GM18520 (cell line): ENCODE measurements at regions not wholly inside any gene's neighbourhood (a gene's known extent, or its start where the extent isn't known, plus 50 kb on each side); places are given as distances from the start of the nearest gene placed in this dataset.
A peak's percentile ranks its signal among the peaks of the same experiment; 100 is the strongest.
"Not testable (repeated sequence)": the region's sequence is repeated elsewhere in the genome, so short reads cannot be mapped to it uniquely, and the experiment has no call there.

ENCODE experiments used
- ATAC-seq: cut with Tn5 transposase; IDR thresholded peaks from one replicate; pipeline ENCODE4 v1.9.1; 2021; ENCODE audit not compliant: unreplicated experiment

DNA sequence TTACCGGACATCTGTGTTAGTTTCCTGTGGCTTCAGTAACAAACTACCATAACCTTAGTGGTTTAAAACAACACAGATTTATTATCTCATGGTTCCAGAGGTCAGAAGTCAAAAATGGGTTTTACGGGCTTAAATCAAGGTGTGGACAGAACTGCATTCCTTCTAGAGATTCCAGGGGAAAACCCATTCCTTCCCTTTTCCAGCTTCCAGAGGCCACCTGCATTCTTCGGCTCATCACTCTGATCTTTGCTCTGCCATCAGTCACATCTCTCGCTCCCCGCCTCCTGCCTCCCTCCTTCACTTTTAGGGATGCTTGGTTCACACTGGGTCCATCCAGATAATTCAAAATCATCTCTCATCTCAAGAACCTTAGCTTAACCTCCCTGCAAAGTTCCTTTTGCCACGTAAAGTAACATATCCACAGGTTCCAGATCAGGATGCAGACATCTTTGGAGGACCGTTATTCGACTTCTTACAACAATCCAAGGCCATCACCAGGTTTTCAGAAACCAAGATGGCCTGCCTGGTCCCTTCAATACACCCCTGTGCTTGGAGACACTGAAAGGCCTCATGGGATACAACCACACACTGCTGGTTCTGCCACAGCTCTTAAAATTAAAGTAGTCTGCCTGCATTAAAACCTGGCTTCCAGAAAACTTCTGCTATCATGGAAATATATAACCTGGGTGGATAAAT lies 225.9 kb upstream of the MYO3A start:
- ATAC-seq = no peak

DNA sequence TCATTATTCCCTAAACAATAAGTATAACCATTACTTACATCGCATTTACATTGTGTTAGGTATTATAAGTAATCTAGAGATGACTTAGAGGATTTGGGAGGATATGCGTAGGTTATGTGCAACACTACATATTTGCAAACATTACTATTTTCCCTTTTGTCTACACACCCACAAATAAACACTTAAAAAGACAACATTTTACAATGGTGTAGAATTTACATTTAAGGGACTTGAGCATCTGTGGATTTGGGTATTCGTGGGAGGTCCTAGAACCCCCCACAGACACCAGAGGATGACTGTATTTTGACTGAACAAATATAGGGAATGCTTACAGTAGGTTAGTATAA lies 220.2 kb upstream of the MYO3A start:
- ATAC-seq = no peak

DNA sequence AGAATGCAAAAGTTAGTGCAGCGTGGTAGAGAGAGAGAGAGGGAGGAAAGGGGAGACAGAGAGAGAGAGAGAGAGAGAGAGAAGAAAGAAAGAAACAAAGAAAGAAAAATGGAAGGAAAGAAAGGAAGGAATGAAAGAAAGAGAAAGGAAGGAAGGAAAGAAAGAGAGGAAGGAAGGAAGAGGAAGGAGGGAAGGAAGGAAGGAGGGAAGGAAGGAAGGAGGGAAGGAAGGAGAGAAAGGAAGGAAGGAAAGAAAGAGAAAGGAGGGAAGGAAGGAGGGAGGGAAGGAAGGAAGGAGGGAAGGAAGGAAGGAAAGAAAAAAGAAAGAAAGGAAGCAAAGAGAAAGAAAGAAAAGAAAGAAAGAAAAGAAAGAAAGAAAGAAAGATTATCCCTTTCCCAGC lies 209.8 kb upstream of the MYO3A start:
- ATAC-seq = no peak

DNA sequence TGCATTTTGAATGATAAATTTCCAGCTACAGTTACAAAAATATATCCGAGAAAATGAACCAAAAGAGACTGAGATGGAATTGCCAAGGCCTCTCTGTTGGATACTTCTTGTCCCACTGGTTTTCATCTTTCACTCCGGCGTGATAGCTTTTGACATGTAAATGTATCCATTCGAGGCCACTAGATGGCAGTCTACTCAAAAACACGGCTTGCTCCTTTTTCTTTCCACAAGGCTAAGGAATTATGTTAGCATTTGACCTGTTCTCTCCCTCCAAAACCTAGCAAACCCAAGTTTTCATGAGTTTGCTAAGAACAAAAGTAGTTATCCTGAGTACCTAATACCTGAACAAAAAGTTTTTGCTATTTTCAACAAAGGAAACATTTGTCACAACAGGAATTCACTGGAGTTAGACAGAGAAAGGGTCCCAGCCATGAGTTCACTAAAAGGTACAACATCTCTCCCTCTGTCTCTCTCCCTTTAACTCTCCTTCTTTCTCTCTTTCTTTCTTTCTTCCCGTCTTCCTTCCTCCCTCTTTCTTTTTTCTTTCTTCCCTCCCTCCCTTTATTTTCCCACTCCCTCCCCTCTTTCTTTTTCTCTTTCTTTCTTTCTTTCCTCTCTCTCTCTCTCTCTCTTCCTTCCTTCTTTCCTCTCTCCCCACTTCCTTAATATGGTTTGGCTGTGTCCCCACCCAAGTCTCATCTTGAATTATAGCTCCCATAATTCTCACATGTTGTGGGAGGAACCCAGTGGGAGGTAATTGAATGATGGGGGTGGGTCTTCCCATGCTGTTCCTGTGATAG lies 207.9 kb upstream of the MYO3A start:
- ATAC-seq = peak; percentile 52

DNA sequence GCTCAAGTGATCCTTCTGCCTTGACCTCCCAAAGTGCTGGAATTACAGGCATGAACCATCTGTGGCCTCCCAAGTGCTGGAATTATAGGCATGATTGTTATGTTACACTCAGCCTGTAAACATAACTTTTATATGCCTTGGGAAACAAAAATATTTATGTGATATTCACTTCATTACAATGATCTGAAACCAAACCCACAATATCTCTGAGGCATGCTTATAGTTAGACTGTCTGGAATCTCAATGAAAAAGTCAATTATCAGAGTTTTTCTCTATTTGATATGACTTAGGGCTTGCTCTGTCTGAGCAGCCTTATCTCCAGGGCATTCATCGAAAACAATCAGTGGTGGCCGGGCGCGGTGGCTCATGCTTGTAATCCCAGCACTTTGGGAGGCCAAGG lies 195.3 kb upstream of the MYO3A start:
- no peak for ATAC-seq

DNA sequence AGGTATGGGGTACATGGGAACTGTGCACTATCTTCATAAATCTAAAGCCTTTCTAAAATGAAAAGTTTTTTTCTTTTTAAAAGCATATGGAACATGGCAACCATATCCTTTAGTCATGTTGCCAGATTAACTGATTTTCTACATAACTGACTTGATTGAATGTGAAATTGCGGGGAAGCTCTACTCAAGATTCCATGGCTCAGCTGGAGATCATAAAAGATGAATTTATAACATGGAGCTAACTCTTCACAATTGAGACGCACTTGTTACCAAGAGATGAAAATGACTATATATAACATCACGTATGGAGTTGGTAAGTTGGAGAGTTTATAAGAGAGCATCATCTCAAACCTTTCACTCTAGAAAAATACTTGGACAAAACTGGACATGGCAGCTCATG lies 190.2 kb upstream of the MYO3A start:
- ATAC-seq = no peak

DNA sequence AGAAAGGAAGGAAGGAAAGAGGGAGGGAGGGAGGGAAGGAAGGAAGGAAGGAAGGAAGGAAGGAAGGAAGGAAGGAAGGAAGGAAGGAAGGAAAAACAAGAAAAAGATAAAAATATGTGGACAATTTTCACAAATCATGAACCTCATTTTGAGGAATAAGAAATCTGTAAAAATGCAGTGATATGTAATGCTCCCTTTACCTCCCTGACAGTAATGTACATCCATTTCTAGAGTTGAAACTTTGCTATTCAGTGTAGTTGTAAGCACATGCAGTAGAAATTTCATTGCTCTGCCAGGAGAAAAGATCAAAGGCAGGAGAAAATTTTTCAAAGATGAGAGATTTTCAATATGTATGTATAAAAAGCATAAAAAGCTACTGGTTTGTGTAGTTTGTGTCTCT lies 189.5 kb upstream of the MYO3A start:
- no peak for ATAC-seq

DNA sequence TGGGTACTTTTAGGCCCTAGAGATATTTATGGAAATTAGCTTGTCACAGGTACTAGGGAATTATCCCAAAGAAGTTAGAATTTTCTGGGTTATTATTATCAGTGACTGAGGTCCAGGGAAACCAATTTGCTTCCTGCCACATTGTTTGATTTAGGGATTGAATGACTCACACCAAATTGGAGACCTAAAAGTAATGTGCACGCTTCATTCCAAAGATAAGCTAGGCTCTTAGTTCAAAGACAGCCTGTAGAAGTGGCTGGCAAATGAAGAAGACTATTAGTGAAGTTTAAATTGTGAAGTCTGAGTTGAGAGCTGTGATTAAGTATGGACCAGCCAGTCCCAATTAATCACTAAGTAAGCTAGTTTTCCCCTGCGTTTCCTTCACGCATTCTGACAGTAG lies 188.1 kb upstream of the MYO3A start:
- ATAC-seq = no peak

DNA sequence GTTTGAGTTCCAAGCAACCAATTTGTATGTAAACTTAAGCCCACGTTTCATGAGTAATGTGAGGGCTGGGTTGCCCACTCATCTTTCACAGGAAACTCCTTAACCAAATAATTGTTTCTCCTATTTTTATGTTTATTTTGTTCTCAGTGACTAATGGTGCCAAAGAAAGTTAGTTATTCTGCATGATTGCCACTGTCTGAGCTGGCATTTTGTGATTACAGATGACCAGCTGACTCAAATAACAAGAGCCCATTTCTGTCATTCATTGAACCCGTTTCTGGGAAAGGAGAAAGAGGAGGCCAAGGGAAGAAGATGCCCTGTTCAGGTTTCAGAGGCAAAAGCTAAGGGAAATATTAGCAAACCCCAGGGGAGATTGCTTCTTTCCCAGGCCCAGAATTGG lies 186.9 kb upstream of the MYO3A start:
- no peak for ATAC-seq

DNA sequence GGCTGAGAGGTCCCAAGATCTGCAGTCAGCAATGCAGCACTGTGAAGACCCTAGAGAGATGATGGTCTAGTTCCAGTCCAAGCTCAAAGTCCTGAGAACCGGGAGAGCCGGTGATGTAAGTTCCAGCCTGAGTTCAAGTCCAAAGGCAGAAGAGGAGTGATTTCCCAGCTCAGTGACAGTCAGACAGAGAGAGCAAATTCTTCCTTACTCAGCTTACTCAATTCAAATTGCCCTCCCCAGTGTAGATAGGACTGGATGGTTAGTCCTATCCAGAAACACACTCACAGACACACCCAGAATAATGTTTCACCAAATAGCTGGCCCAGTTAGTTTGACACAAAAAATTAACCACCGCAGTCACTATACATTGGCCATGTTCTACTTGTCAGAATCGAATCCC lies 185.5 kb upstream of the MYO3A start:
- ATAC-seq = no peak

DNA sequence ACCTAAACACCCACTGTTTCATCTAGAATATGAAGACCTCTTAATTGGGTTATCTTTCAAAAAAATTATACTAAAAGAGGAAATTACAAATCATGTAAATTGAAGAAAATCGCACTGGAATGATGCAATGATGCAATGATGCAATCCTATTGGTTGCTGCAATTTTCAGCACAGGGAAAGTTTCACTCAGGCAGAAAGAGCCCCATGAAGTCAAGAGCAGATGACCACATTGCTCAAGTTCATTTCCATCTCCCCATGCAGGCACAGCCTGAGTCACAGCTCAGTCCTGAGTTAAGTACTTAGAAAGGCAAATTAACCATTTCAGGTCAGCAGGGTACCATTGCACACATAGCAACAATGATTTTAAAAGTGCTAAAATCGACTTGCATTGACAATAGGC lies 180.3 kb upstream of the MYO3A start:
- no peak for ATAC-seq

DNA sequence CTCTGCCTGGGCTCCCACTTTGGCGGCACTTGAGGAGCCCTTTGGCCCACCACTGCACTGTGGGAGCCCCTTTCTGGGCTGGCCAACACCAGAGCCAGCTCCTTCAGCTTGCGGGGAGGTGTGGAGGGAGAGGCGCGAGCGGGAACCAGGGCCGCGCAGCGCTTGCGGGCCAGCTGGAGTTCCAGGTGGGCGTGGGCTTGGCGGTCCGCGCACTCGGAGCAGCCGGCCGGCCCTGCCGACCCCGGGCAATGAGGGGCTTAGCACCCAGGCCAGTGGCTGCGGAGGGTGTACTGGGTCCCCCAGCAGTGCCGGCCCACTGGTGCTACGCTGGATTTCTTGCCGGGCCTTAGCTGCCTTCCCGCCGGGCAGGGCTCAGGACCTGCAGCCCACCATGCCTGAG lies 178.2 kb upstream of the MYO3A start:
- ATAC-seq = not testable (repeated sequence)

DNA sequence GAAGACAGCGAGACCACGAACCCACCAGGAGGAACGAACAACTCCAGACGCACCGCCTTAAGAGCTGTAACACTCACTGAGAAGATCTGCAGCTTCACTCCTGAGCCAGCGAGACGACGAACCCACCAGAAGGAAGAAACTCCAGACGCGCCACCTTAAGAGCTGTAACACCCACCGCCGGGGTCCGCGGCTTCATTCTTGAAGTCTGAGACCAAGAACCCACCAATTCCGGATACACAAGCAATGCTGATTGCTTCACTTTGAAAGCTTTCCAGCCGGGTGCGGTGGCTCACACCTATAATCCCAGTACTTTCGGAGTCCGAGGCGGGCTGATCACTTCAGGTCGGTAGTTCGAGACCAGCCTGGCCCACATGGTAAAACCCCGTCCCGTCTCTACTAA lies 177.2 kb upstream of the MYO3A start:
- ATAC-seq = no peak

DNA sequence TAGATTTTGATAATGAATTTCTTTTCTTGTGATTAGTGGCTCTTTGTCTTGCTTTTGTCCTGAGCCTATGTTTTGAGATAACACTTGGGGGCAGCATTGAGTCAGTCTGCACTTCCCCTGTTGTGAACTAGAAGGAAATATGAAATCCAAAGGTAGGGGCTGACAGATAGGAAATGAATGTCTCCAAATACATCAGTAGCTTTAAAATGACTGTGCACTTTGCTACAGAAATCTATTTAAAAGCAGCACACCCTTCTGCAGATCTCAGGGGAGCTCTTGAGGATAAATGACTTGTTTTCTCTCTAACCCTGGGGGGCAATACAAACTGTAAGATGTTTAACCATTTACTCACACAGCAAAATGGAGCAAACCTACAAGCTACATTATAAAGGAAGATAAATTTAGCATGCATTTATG lies 176.0 kb upstream of the MYO3A start:
- no peak for ATAC-seq

DNA sequence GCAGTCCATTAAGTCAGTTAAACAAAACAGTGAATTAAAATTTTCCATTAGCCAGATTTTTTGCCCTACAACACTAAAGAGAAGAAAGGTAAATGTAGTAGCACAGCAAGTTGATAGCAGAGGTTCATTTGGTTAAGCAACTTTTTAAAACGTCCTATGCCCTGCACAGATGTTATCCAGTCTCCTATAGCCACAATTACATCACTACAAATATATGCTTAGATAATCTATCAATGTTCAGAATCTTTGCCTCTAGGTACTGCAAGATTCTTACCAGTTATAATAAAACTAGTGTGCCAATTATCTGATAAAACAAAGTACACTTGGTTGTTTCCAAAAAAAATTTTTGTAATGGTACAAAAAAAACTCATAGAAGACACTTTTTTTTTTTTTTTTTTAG lies 175.5 kb upstream of the MYO3A start:
- no peak for ATAC-seq

DNA sequence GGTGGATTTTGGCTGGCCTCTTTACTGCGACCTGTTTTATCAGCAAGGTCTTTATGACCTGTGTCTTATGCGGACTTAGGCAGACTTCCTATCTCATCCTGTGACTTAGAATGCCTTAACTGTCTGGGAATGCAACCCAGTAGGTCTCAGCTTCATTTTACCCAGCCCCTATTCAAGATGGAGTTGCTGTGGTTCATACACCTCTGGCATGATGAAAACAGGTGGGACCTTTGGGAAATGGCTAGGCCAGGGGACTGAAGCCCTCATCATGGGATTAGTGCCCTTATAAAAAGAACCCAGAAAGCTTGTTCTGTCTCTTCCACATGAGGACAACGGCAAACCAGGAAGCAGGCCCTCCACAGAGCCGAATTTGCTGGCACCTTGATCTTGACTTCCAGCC lies 172.1 kb upstream of the MYO3A start:
- ATAC-seq = no peak

DNA sequence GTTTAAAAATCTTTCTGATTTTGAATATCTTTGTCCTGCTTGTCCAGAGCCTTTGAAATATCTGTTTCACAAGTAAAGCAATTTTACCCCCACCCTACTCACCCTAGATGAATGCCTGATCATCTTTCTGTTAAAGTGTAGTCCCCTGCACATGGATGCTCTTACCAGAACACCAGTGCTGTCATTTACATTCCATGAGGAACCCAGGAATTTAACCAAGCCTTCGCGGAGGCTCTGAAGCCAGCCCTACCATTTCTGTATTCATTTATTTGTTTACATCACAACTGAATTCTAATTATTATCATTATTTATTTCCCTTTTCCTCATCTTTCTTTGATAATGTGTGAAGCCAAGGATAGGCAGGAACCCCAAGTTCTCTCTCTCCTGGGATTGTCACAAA lies 167.8 kb upstream of the MYO3A start:
- no peak for ATAC-seq

DNA sequence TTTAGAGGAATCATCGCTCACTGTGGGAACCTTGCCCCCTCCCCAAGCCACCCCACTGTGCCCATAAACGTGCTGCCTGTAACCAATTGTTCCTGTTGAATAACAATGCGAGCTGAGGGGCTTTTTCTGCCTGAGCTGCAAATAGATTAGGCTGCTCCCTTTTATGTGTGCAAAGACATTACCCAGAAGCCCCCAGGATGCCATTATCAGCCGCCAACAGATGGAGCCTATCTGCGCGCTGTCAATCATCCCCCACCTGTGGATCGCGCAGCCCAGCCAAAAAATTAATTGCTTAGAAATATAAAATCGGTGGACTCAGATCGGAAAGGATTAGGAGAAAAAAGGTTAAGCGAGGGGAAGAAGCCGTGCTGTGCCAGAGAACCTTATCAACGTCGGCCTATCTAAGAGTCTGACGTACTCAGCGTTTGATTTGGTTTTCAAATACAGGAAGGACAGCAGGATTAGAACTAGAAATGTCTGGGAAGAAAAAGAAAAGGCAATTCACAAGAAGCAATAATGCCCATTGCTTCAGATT lies 167.3 kb upstream of the MYO3A start:
- ATAC-seq = no peak

DNA sequence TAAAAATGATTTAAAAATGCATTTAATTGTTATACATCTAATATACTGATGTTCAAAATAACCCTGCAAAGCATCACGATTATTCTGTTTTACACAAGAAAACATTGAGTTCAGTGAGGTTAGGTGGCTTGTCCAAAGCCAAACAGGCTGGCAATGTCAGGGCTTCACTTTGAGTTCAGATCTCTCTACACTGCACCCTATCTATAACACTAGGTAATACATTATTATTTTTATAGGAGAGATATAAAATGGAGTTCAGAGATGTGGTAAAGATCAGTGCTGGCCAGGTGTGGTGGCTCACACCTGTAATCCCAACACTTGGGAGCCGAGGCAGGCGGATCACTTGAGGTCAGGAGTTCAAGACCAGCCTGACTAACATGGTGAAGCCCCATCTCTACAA lies 165.9 kb upstream of the MYO3A start:
- no peak for ATAC-seq

DNA sequence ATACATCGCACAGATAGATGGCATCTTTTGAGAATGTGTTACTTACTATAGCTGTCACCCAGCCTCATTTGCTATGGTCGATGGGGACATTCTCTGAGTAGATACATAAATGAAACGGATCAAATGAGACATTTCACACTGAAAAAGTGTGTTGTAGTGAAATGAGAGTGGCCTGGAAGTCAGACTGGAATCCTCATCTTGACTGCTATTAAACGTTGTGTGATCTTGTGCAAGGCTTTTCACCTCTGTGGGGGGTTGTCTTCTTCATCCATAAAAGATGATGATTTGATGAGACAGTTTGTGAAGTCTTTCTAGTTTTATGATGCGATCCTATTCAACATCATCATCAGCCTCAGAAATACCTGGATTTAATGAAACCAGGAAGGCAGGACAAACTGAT lies 155.4 kb upstream of the MYO3A start:
- no peak for ATAC-seq

DNA sequence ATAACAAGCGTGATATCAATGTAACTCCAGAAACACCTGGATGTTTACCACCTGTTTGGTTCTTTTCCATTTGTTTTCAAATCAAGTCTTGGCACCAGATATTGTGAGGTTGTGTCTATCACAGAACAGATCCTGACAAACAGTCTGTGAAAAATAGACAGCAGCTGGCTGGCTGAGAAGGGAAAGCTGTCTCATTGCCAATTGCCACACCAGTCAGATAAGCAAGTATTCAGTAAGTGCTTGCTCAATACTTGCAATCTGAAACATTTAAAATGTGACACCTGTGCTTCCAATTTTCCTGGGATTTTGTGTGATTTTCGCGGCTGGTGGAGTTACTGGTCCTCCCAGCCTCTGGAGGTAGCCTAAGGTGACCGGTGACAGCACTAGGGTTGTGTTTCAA lies 147.9 kb upstream of the MYO3A start:
- no peak for ATAC-seq

DNA sequence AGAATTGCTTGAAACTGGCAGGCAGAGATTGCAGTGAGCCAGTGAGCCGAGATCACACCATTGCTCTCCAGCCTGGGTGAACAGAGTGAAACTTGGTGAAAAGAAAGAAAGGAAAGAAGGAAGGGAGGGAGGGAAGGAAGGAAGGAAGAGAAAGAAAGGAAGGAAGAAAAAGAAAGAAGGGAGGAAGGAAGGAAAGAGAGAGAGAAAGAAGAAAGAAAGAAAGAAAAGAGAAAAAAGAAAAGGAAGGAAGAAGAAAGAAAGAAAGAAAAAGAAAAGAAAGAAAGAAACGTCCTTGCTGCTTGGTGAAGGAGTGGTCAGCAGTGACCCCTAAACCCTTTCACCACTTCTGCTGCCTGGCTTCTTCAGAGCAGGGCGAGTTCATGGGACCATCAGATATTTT lies 147.1 kb upstream of the MYO3A start:
- no peak for ATAC-seq
